GM21717 (cell line): ENCODE measurements at regions not wholly inside any gene's neighbourhood (a gene's known extent, or its start where the extent isn't known, plus 50 kb on each side); places are given as distances from the start of the nearest gene placed in this dataset.
"Not testable (repeated sequence)": the region's sequence is repeated elsewhere in the genome, so short reads cannot be mapped to it uniquely, and the experiment has no call there.

Experiments used
- ATAC-seq: cut with Tn5 transposase; IDR thresholded peaks from one replicate; pipeline ENCODE4 v1.9.1; 2021; ENCODE audit warnings: mild to moderate bottlenecking, moderate library complexity; ENCODE audit not compliant: unreplicated experiment

DNA sequence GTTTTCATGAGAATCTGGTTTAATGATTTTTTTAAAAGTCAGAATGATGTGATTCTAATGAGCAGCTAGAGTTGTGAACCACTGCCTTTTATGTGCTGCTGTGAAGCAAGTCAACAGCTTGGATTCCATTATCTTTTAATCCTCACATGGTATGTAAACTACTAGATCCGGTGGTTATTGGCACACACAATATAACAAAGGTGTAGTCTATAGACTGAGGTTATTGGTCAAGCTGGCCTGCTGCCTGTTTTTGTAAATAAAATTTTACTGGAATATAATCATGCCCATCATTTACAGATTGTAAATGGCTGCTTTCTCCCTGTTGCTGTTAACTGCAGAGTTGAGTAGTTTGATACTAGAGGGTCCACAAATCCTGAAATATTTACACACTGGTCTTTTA, 103.1 kb downstream of the OTOL1 start:
- no peak for ATAC-seq

DNA sequence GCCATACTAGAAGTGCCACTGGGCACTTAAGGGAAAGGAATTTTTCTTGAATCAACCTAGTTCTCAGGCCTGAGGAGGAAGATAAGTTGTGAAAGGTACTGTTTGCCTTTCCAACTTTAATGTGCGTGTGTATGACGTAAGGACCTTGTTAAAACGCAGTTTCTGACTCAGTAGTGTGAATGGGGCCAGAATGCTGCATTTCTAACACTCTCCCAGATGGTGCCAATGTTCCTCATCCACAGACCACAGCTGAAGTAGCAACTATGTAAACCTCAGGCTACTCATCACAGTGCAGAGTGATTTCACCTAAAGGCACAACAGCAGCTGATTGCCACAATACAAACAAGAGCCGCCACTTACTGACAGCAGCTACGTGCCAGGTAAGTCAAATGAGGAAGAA, 103.6 kb downstream of the OTOL1 start:
- no peak for ATAC-seq

DNA sequence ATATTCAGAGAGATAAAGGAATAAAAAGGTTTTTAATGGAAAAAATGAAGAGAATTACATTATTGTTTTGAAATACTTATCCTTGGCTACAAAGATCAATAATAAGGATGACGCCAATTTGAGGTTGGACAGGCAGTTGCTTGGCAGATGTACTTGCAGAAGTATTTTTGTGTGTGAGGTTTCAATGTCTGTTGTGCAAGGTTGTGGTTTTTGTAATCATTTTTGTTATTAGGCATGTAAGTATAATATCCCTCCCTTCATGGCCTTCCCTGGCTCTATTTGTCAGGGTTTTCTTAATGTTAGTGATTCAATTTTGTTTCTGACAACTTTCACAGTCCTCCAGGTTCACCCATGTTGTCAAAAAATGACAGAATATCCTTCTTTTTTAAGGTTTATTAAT, 105.9 kb downstream of the OTOL1 start:
- ATAC-seq, result no peak

DNA sequence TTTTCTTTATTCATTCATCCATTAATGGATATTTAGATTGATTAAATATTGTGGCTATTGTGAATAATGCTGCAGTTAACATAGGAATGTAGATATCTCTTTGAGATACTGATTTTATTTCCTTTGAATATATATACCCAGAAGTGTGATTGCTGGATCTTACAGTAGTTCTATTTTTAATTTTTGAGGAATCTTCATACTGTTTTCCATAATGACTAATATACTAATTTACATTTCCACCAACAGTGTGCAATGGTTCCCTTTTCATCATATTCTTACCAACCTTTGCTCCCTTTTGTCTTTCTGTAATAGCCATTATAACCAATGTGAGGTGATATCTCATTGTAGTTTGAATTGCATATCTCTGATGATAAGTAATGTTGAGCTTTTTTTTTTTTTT, 106.3 kb downstream of the OTOL1 start:
- no peak for ATAC-seq

DNA sequence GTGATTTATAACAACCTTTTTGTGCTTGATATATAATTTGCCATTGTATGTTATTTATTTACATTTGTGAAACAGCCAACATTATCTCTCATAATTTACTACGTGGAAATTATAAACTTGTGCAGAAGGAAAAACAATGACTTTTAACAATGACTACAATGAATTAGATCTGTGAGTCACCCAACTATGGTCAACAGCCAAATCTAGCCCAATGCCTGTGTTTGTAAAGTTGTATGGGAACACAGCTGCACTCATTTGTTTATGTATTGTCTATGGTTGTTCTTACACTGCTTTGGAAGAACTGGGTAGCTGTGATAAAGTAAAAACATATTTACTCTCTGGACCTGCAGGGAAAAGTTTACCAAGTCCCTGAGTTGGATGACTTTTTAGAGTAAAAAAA, 110.4 kb downstream of the OTOL1 start:
- no peak for ATAC-seq

DNA sequence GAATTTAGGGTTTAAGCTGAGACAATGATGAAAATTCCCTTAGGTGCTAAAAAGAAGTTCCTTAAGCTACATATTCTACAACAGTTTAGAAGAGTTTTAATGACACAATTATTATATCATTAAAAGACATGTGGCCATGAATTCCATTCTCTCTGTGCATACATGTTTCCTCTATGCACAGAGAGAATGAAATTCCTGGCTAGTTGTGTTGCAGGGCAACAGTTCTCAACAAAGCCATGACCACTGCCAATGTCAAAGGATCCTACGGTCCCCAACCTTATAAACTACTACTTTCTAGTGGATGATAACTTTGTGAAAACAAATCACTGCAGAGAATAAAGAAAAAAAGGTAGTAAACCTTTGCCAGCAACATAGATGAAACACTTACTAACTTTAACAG, 122.7 kb downstream of the OTOL1 start:
- ATAC-seq, result no peak

DNA sequence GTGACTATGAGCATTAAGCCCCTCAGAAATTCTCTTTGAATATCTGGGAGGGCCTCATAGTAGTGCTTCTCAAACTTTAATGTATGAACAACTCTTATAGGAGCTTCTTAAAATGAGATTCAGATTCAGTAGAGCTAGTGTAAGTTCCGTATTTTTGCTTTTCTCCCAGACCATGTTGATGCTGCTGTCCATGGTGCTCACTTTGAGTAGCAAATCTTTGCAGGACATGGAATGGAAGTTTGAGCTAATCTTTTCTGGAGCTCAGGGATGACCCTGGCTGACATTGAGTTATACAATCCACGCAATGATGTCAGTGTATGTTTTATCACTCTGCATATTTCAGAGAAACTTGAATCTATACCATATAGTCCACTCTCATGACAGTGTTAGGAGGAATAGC, 134.2 kb downstream of the OTOL1 start:
- no peak for ATAC-seq

DNA sequence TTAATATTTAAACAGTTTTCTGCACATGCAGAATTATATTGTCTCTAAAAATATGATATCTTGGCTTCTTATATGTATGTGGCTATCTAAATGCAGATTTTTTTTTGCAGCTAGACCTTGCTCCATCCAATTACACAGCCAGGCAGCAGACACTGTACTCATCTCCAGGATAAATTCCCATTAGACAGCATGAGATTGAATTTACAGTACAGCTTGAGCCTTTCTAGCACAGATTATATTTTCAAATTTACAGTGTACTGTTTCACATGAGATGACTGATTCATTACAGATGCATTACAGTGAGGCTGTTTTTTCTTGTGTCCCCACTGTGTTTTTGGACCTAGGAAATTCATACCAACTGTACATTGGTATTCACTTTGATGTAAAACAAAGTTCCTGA, 134.9 kb downstream of the OTOL1 start:
- ATAC-seq, result no peak

DNA sequence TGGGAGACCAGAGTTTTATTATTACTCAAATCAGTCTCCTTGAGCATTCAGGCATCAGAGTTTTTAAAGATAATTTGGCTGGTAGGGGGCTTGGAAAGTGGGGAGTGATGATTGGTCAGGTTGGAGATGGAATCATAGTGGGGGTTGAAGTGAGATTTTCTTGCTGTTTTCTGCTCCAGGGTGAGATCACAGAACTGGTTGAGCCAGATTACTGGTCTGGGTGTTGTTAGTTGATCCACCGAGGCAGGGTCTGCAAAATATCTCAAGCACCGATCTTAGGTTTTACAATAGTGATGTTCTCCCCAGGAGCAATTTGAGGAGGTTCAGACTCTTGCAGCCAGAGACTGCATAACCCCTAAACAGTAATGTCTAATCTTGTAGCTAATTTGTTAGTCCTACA, 141.0 kb downstream of the OTOL1 start:
- ATAC-seq, result no peak

DNA sequence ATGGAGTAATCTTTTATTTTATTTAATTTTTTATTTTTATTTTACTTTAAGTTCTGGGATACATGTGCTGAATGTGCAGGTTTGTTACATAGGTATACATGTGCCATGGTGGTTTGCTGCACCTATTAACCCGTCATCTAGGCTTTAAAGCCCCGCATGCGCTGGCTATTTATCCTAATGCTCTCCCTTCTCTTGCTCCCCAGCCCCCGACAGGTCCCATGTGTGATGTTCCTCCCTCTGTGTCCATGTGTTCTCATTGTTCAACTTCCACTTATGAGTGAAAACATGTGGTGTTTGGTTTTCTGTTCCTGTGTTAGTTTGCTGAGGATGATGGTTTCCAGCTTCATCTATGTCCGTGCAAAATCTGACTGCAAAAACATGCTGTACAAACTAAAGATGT, 142.5 kb downstream of the OTOL1 start:
- ATAC-seq, result not testable (repeated sequence)

DNA sequence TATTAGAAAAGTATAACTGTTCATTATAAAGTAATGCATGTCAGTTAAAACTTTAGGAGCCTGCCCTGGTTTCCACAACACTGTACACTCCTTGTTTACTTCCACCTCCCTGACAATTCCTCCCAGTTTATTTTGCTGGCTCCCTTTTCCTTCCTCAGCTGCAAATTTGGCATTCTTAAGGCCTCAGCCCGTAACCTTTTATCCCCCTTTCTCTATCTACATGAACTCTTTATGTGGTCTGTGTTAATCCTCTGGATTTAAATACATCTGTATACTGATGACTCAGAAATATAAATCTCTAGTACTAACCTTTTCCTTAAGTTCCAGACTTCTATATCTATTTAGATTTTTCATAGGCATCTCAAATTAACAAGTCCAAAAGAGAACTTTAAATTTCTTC, 143.6 kb downstream of the OTOL1 start:
- no peak for ATAC-seq

DNA sequence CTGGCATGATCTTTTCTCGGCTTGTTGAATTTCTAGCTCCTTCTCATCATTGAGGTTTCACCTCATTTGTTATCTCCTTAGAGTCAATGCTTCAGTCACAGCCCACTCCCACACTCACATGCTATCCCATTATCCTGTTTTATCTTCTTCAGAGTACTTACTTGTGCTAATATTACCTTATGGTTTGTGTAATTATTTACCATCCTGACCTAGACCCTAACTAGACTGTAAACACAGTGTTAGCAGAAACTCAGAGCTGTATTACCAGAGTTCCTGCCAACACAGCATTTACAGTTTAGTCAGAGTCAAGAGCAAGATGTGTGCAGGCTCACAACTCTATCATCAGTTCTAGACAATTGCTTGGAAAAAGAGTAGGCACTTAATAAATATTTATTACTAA, 144.7 kb downstream of the OTOL1 start:
- no peak for ATAC-seq

DNA sequence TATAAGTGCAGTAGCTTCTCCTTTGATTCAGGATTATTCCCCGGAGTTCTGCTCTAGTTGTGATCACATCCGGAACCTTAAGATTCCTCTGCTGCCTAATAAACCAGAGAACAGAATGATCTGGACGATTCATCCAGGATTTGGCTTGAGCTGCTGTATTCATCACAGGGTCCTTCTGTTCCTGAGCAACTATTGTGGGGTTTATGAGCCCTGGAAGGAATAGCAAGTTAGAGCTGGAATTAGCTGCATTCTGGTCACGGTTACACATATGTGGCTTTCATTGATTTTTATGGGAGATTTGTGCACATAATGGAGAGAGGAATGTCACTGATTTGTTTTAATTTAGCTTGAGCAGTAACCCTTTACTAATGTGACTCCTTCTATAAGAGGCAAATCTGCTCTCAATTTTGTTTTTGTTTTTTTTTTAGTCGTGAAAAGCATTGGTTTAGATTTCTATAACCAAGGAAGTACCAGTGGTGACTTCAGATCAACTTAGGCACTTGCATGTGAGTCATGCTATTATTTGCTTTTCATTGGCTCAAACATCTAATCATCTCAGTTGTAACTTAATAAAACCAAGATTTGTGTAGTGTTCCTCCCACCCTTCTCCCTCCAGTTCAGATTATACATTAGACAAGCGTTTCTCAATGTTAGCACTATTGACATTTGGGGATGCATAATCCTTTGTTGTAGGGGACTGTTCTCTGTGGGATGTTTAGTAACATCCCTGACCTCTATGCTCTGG, 148.5 kb downstream of the OTOL1 start:
- ATAC-seq, result no peak

DNA sequence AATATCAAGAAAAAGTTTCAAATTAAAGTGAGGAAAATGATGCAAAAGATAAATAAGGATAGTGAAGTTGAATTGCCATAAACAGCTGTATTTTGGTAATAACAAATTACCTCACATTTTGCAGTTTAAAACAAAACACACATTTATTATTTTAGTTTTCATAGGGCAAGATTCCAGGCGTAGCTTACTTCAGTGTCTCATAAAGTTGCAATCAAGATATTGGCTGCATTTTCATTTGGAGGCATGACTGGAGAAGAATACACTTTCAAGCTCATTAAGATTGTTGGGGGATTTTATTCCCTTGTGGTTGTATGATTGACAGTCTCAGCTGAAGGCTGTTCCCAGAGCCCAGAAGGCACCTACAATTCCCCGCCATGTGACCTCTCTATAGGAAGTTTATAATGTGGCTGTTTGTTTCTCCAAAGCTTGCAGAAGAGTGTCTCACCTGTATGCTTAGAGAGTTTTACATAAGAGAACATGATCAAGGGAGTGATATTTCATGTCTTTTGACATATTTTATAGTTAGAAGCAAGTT, 151.4 kb downstream of the OTOL1 start:
- no peak for ATAC-seq

DNA sequence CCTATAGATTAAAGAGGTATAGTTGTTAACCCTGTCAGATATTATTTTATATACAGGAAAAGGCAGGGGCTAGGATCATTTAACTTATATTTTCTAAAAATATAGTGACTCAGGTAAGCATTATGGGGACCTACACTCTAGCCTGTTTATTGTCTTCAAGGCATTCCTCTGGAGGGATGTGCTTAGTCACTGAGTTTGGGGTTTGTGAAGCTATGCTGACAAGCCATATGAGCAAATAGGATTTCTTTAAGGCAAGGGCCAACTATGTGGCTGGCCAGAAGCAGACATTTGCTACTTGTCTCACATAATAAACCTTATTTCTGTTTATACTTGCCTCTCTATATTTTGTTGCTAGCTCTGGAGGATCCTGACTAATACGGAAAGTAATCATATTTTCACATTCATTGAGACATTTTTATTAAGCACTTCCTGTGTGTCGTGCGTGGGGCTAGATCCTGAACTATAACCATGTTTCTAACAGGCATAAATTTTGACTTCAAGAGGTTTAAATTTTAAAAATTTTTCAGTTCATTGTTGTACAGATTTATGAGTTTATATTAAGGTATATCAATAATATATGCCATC, 153.4 kb downstream of the OTOL1 start:
- ATAC-seq, result no peak

DNA sequence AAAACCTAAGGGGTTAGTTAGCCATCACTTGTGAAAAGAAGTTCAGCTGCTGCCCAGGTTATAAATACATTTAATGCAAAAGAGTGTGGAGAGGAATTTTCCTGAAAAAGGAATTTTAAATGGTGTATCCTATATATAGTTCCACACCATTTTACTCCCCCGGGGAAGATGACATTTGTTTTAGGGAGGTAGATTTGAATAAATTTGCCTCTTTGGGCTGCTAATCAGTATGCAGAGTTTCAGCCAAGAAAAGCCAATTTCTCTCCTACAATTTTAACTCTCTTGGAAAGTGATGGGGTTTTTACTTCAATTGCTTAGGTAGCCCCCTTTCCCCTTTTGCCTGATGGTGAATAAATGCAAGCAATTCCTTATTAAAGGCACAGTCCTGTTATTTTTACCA, 161.2 kb downstream of the OTOL1 start:
- ATAC-seq, result no peak

DNA sequence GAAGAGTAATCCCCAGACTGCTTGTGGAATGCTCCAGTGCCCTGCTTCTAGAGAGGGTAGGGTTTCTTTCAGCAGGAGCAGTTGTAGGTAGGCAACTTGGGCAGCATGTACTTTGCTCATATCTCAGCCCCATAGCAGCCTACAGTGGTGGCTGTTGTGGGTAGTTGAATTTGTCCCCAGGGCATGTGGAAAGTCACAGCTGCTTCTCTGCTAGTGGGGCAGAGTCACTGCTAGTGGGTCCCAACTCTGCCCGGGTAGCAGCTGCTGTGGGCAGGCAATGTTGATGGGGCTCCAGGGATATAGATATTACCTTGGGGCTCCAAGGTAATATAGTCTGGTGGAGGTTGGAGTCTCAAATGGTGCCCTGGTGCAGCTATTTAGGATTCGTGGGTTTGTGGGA, 174.5 kb downstream of the OTOL1 start:
- no peak for ATAC-seq

DNA sequence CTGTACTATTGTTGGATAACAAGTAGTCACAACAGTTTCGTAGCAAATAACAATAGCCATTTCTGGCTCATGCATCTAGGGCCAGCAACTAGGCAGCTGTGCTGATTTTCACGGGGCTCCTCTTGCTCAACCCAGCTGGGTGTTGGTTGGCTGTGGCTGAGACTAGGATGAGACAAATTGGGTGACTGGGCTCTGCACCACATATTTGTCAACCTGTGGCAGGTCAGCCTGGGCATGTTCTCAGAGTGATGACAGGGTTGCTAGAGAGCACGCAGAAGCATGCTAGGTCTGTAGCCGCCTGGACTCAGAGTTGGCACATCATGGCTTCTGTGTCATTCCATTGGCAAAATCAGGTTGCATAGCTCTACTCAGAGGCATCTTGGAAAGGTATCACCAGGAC, 175.9 kb downstream of the OTOL1 start:
- no peak for ATAC-seq

DNA sequence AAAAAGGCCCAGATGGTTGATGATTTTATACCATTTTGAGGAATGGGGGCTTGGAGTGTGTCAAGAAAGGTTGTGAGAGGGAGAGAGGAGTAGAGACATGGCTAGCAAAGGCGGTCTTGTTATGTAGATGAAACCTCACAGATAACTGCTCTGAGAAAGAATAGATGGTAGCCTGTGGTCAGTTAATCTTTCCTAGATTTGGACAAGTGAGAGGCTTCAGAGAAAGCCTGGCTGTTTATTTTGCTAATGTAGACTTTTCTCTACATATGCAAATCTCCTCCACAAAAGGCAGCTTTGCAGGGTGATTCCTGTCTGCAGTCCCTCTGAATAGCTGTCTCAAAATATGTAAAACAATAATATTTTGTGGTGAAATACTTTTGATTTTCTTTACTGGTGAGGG, 177.3 kb downstream of the OTOL1 start:
- ATAC-seq, result no peak

DNA sequence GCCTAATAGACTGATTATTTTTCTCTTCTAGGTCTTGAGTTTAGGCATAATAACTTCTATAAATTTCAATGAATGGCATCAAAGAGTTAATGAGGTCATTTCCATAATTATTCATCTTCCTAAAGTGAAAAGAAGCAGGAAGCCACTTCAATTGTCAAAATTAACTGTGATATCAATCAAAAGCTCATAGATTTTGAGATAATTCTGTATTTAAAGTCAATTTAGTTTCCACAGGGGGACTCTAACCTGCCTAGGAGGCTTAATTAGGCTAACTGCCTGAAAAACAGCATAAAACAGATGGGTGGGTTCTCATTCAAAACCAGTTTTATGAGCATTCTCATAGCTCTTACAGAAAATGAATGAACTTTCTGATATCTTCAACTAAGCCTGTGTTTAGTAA, 177.8 kb downstream of the OTOL1 start:
- ATAC-seq, result no peak

DNA sequence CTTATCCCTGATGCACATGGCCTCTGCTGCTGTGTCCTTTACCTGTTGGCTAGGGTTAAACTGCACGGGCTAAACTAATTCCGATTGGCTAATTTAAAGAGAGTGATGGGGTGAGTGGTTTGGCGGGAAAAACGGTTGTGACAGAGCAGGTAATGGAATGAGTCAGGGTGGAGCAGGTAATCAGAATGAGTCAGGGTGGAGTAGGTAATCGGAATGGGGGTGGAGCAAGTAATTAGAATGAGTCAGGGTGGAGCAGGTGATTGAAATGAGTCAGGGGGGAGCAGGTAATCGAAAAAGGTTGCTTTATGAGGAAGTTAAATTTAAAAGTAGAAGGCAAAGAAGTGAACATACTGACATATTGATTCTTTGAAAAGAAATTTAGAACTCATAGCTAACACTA, 185.2 kb downstream of the OTOL1 start:
- ATAC-seq, result not testable (repeated sequence)

DNA sequence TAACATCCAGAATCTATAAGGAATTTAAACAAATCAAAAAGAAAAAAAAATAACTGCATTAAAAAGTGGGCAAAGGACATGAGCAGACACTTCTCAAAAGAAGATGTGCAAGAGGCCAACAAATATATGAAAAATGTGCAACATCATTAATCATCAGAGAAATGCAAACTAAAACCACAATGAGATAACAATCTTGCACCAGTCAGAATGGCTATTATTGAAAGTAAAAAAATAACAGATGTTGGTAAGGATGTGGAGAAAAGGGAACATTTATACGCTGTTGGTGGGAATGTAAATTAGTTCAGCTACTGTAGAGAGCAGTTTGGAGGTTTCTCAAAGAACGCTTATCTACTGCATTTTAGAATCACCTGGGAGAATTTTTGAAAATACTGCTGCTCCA, 186.1 kb downstream of the OTOL1 start:
- no peak for ATAC-seq
